ENCODE measurements at regions not wholly inside any gene's neighbourhood (a gene's known extent, or its start where the extent isn't known, plus 50 kb on each side); places are given as distances from the start of the nearest gene placed in this dataset.
"Not testable (repeated sequence)": the region's sequence is repeated elsewhere in the genome, so short reads cannot be mapped to it uniquely, and the experiment has no call there.

DNA sequence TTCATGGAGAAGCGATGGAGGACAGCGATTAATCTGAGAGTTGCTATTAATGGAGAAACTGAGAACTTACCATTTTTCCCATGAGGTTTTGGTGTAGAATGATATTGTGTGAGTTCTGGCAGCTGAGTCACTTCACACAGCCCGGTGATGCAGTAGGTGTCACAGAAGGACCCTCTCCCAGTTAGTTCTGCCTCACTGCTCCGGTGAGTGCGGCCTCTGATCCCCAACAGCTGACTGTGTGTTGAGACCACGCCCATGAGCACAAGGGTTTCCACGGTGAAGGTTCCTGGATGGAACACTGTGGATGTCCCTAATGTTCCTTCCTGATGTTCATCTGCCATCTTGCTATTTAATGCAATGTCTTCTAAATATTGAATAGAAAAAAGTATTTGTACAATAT is 114.0 kb upstream of the SULF2 start:
- TF ChIP-seq POLR2A, POLR2AphosphoS5 (IDR thresholded peaks at IDR 0.05; ENCODE audit: low read depth, low read length): not testable (repeated sequence)
